AML-193 (cell line): ENCODE measurements at regions not wholly inside any gene's neighbourhood (a gene's known extent, or its start where the extent isn't known, plus 50 kb on each side); places are given as distances from the start of the nearest gene placed in this dataset.

Source experiments
- DNase-seq, 2 experiments: peaks; one replicate each; lab custom pipeline; 2025; lab: John Stamatoyannopoulos, UW

DNA sequence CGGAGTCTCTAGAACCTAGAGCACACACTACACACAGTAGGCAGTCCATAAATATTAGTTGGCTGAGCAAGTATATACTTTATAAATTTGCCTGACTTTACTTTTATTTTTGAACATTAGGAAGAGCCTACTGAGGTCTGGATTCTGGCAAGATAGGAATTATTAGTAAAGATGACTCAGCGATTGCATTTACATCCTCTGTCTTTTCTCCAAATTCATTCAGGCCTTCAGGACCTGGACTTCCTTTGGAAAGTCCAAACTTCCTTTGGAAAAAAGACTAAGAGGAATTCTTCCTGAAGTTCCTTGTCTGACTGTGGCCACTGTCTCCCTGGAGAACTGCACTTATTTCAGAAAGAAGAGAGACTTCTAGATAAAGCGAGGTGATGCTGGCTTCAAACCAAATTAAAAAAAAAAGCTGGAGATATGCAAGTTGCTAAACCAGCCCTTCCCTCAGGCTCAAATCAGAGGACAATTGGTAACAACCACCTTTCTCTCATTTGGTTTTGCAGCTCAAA is 251.3 kb downstream of the GAS1 start:
- no peak for DNase-seq

DNA sequence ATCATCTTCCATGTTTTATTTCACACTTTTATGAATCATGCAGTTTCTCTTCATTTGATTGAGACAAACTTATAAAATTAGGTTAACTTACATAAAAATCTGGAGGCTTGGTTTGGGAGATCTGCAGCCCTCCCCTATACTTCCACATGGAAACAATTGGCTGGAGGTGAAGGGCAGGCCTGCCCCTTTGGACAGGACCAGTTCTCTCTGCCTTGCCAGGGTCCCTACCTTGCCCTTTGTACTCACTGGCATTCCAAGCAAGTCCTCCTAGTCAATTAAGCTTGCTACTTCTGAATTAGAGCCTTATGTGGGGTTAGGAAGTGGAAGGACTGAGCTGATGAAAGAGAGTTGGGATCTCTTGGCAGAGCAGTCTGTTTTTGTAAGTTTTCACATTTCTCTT is 257.3 kb downstream of the GAS1 start:
- DNase-seq: no peak

DNA sequence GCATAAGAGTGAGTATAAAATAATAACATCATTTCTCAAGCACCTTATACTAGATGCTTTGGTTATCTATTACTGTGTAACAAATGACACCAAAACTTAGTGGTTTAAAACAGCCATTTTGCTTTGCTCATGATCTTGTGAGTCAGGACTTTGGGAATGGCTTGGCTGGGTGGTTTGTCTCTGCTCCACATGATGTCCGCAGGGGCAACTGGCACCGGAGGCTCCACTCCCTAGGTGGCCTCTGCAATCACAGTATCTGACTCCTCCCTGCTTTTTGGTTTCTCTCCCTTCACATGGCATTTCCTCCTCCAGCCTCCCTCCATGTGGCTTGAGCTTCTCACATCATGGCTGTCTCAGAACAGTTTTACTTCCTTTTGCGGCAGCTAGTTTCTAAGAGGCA is 259.5 kb downstream of the GAS1 start:
- DNase-seq: no peak

DNA sequence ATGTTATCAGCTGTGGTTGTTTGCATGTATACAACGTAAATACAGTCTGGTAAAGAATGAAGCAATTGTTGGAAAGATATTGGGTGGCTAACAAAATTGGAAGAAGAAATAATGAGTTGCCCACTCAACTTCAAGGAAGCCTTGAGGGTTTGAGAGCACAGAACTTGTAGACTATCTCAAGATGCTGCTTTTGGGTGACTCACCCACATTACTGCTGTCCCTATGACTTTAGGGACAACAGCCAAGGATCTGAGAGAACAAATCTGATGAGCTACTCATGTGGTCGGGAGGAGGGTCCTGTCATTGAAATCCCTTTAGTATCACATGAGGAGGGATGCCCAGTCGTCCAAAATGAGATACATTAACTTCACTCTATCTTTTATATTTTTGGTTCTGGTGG is 261.8 kb downstream of the GAS1 start:
- no peak for DNase-seq

DNA sequence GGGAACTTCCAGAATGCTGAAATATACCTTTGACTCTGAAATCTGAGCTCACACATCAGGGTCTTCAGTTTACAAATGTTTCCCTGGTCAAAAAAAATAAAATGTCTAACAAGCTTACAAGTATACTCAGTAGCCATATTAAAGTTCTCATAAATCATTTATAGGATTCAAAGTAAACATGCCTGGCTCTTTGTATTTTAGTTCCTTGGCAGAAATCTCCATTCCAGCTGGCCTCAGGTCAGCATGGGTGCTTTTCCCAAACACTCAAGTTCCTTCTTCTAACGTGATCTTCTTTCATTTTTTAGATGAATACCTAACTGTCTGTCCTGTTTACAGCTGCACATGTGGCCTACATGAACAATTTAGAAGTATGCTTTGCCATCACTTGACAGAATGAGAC is 263.2 kb downstream of the GAS1 start:
- no peak for DNase-seq

DNA sequence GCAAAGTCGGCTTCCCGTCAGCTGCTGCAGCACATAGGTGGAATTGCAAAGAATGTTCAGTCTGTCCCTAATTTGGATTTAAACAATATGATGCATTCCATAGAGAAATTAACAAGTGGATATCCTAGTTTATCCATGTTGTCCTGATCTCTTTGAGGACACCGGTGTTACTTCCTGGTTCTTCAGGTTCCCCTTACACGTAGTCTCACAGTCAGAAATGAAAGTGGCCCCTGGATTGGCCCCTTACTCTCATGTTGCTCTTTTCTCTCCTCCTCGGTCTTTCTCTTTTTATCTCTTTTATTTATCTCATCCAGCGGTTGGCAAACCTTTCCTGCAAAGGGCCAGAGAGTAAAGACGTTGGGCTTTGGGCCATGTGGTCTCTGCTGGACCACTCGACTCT is 265.1 kb downstream of the GAS1 start:
- peak; percentile 9 to 16 for DNase-seq

DNA sequence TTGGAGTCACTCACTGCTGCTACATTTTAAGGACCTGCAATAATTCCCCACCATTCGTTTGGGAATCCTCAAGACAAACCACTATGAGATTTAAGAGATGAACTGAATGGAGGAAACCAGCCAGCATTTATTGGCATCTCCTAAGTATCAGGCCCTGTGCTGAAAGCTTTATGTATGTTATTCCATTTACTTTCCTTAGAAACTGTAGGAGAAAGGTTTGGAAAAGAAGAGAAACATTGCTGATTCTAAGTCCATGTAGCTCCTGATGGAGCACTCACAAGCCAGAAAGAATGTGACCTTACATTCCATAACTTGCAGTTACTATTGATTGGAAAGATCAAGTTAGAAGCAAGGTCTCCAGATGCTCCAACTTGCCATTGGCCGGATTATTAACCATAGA is 267.4 kb downstream of the GAS1 start:
- DNase-seq: no peak

DNA sequence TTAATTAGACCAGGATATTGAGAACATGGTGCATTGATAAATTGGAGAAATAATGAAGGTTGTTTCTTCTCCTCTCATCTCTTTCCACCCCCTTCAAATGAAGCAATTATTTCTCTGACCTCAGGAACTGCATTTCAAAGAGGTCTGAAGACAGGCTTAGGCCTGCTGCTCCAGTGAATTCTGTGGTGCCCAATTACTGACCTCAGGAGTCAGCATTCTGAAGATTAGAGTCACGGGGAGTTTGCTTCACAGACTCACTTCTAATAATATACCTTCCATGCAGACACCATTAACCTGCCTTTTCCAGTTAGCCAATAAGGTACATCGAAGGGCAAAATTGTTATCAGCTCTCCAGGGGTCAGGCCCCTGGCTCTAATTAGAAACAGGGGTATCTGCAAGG is 270.9 kb downstream of the GAS1 start:
- DNase-seq: no peak

DNA sequence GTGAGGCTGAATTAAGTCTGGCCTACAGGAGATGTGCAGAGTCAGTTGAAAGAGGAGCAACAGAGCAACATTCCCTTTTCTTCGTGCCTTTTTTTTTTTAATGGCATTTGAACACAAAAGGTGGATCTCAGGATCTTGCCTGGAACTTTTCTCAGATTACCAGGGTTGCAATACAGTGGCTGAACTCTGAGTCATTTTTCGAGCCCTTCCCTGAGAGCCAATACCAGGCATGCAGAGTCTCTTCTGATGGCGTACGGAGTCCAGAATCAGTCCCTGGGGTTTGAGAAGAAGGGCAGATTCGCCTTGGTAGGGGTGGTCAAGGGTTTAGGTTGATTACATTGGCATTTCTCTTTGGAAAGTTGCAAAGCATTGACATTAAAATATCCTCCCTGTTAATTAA is 271.5 kb downstream of the GAS1 start:
- no peak for DNase-seq

DNA sequence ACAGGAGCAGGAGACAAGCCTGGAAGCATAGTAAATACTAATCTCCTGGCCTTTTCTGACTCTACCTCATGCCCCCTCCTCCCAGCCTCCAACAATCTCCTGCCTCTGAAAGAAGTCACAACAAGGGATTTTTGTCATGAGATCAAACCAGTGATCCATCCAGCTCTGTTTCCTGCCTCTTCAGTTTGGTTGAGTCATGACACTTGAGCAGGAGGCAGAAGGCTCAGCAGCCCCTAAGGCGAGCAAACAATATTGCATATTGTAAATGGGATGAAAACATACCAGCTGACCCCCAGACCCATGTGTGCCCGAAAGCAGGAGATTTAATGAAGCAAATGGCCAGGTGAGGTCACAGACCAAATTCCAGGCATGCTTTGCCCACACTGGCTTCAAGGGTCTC is 272.8 kb downstream of the GAS1 start:
- no peak for DNase-seq

DNA sequence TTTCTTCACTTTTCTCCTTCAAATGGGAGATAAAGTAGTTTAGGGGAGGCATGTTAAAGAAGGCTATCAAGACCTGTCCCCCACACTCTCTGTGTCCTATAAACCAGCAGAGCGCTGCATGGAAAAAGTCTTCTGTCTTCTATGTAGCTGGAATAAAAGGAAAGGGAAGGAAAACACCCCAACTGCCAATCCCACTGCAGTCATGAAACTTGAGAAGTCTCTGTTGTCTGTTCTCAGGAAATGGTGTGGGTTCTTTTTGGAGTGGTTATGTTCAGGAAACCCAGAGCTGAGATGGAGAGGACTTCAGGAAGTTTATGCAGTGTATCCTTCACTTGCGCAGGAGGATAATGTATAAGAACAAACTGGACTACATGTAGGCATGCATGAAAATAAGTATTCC is 274.3 kb downstream of the GAS1 start:
- DNase-seq: no peak

DNA sequence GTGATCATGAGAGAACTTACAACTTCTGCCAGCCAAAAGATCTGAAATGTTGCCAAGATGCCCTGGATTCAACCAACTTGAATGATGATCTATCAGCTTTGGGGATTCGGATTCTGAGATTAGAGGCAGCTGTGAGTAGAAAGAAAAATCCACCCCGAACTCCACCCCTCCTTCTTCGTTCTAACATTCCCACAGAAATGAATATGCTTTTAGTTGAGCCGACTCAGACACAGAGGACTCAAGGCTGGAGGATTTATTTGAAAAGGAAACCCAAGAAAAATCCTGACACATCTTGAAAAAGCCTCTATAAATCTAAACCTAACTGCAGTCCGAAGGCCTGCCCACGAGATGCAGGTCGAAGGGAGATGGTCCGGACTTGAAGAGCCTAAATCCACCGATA is 275.0 kb downstream of the GAS1 start:
- DNase-seq: no peak

DNA sequence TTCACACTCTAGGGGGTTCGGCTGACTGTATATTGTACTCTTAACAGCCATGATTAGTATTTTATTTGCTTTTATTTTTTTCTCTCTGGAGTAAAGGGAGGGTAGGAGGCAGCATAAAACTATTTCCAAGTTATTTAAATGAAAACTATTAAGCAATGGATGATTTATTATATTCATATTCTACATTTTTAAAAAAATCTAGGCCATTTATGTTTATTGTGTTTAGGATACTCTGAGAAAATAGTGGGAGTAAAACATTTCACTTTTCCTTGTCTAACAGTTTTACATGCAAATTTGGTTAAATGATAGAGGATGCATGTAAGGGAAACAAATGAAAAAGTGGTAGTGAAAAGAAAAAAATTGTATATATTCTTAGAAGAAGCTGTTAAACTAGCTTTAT is 276.3 kb downstream of the GAS1 start:
- no peak for DNase-seq

DNA sequence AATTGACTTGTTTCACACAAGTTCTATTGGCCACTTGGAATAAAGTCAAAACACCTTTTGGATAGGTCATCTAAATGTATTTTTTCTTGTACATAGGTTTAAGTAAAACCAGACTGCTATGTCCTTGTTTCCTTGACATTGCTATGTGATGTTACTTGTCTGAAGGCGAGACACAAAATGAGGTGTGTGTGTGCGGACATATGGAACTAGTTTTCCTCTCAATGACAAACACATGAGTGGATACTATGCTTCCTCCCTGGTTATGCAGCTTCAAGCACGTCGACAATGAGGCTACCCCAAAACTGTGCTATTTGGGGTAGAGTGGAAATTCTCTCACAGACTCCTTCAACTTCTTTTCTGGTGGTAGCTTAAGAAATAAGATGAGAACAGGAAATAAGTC is 276.8 kb downstream of the GAS1 start:
- no peak for DNase-seq

DNA sequence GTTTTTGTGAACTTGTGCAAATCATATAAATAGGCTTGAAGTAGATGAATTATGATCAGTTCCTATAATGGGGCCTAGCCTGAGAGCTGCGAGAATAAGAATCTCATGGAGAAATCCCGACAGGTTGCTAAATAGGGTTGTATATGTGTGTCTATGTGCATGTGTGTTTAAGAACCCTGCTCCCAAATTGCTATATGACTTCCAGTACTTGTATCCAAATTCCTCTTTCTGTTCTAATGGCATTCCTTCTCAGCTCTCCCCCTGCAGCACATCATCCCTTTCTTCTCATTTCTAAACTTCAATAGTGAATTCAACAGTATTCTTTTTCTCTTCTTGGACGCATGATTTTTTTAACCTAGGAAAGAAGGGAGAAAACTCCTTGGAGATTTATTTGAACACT is 277.2 kb downstream of the GAS1 start:
- DNase-seq: no peak

DNA sequence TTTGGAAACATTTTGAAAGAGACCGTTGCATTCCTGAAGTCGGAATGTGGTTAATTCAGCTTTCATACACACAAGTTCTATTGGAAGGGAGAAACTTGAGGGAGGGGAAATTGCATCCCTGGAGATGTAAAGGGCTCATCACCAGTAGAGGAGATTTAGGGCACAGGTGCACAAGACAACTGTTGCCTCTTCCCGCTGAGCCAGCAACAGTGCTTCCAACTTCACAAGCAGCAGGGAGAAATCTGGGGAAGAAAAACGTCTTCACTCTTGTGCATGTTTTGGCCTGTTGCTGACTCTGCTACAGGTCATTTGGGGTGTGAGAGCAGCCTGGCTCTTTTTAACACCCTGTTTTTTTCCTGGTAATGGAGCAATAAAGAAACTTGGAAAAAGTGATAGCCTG is 277.9 kb downstream of the GAS1 start:
- no peak for DNase-seq

DNA sequence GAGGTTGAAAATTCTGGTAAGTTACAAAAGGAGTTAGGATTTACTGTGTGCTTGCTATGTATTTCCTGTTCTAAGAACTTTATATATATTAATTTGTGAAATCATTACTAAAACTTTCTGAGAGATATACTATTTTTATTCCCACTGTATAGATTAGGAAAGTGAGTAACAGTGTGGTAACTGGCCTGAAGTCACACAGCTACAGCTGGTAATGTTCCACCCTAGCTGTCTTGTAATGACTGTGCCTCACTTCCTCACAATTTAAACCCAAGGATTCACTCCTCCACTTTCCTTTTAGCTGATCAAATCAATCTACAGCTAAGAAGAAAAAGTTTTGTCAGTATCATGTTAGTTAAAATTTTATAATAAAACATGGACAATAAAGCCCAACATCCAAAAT is 278.8 kb downstream of the GAS1 start:
- no peak for DNase-seq

DNA sequence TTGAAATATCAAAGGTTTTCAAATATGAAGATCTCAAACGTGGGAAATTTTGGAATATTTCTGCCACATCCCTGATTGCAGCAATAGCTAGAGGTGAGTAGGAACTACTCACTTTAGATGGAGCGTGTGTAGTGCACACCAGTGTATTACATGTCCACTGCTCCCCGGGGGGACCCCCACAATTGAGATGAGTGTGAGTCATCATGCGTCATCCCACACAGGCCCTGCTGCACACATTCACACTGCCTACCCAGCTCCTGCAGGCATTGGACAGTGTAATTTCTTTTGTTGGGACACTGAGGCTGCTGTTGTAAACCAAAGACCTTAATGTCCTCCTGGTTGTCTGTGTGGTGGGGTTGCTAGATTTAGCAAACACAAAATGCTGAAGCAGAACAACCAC is 280.0 kb downstream of the GAS1 start:
- DNase-seq: no peak

DNA sequence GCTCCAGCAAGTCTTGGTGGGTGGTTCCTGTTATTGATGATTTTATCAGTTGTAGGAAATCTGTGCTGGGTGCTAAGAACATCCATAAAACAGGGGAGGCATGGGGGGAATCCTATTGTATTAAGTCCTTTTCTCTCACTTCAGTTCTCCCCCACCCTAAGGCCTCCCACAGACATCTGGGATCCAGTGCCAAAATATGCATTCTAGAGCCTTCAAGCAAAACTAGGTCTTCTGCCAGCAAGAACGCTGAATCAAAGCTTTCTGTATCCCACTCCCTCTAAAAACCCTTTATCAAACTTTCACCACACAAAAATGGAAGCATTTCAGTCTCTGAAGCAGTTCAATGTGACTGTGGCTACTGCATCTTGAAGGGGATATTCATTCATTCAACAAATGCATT is 281.9 kb downstream of the GAS1 start:
- DNase-seq: no peak

DNA sequence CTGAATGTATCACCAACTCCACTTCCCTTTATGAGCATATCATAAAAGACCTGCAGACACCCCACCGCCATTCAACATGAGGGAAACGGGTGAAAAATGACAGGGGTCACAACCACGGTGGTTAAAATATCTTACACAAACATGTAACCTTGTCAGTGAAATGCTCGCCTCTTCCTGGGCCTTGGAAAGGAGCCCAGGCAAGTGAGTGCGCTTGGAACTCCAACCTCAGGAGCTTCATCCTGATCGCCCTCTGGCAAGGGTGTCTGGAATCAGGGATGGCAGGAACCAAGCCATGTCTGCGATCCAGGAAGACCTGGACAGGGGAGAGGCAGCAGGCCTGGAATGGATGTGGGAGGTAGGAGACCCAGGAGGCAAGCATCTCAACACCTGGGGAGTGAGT is 282.7 kb downstream of the GAS1 start:
- no peak for DNase-seq

DNA sequence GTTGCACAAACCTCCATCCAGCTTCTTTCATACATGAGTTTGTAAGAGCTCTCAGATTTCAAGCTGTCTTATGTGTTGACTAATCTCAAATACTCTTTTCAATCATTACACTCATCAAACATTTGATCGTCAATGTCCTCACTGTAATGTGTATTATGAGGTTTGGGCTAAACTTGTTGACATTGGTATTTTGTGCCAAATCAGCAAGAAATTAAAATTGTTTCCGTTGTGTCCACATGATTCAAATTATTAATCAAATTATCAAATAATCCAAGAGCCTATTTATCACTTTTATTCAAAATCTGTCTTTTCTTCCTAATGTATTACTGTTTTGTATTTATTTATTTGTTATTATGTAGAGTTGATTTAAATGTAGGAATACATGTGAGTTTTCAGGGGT is 283.4 kb downstream of the GAS1 start:
- DNase-seq: no peak

DNA sequence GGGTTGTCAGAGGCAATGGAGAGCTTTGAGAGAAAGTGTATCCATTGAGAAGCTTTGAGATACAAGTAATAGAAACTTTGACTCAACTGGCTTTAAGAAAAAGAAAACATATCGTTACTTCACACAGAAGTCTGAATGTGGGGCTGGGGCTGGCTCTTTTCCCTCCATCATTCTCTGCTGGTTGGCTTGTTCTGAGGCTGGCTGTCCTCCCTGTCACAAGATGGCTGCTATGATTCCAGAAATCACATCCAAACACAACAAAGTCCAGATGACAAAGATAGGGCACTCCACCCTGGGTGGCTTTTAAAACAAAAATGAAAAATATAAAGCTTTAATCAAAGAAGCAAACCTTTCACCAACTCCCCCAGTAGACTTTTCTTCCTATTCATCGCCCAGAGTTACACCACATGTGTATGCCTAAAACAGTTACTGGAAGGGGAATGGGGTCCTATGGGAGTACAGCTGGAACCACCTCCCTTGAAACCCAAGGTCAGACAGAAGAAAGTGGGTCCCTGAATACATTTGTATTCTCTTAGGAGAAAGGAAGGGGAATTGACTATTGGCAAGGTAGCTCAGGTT is 284.3 kb downstream of the GAS1 start:
- no peak for DNase-seq

DNA sequence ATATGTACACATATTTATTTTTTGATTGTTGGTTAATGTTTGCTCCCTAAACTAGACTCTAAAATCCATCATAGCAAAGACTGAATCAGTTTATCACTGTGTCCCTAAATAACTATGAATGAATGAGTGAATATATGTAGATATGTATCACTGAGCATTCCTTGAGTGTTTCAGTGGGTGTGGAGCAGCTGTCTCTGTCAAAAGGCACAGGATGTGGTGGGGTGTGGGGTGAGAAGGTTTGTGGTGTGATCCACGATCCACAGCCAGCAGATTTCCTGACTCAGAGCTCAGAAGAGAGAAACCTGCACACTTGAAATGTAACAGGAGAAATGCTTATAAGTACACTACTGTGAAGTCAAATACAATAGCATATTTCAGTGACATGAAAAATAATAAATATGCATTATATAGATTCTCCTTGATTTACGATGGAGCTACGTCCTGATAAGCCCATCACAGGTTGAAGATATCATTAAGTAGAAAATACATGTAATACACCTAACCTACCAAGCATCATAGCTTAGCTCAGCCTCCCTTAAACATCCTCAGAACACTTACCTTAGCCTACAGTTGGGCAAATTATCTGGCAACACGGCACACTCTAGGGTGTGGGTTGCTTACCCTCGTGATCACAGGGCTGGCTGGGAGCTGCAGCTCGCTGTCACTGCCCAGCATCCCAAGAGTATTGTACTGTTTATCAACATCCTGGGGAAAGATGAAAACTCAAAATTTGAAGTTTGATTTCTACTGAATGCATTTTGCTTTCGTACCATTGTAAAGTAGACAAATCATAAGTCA is 287.0 kb downstream of the GAS1 start:
- no peak for DNase-seq
